Midbrain (tissue), 1 donor: ENCODE measurements at regions not wholly inside any gene's neighbourhood (a gene's known extent, or its start where the extent isn't known, plus 50 kb on each side); places are given as distances from the start of the nearest gene placed in this dataset.
"Not testable (repeated sequence)": the region's sequence is repeated elsewhere in the genome, so short reads cannot be mapped to it uniquely, and the experiment has no call there.

ENCODE experiments used
- DNase-seq: peaks from one replicate; lab custom pipeline; 2025; lab: John Stamatoyannopoulos, UW

DNA sequence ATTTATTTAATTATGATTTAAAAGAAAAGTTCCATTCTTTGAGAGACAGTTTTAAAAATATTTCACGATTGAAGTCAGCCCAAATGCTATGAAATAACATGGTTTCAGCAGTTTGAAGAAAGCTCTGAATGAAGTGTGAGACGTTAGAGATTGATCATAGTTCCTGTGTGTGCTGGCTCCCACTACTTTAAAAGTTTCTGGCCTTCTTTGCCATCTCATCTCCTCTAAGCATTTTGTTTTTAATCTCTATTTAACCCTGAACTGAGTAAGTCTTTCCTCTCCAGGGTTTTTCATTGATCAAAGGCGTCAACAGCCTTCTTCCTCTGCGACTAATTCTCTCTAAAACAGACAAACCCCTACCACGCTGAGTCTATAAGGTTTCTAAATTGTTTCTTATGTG lies 225.3 kb upstream of the B3GALT2 start:
- DNase-seq: no peak

DNA sequence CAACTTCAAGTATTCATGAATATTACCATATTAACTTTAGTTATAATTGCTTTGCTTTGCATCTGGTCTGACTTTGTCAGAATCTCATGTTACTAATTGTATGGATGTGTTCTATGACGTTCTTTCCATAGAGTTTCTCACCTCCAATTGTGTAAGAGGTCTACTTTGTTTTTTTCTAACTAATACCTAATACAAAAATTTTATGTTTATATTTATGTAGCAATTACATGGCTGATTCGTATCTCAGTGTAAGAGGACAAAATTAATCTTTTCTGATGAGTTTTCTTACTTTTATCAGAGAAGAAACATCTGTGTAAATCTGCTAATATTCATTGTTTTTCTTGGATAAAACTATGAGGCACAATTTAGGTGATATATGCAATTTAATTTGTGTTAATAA lies 224.8 kb upstream of the B3GALT2 start:
- DNase-seq: no peak

DNA sequence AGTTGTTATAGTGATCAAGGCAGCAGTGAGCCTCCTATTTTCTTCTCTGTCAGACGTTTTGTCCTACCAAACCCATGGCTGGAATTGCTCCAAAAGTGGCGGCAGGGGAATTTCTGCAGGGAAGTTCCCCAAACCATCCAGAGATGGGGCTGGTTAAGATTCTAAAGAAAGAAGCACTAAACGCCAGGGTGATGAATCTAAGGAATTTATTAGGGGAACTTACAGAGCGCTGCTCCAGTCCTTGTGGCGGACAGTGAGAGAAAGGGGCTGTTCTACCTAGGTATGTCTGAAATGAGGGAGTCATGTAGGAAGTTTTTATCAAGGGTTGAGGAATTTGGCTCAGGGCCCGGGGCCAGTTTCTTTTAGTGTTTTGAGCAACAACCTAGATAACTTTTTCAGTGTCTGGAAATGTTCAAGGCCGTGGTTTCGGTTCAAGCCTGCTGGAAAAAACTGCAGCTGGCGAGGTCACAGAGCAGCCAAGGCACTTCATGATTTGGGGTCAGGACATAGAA lies 222.4 kb upstream of the B3GALT2 start:
- no peak for DNase-seq

DNA sequence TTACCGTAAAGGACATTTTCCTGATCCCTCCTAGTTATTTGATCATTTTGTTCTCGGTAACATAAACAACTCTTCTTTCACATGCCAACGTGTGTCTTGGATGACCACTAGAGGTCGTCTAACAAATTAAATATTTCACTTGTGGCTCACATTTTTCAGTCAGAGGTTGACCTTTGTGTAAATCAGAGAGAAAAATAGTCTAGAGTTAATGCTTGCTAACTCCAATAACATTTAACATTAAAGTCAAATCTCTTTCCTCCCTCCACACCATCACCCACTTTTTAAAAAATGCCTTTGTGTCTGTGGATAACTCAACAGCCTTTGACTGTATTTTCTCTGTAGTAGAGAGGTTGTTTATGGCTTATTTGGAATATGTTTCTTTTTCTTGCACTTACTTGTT lies 220.5 kb upstream of the B3GALT2 start:
- peak; percentile 59 for DNase-seq

DNA sequence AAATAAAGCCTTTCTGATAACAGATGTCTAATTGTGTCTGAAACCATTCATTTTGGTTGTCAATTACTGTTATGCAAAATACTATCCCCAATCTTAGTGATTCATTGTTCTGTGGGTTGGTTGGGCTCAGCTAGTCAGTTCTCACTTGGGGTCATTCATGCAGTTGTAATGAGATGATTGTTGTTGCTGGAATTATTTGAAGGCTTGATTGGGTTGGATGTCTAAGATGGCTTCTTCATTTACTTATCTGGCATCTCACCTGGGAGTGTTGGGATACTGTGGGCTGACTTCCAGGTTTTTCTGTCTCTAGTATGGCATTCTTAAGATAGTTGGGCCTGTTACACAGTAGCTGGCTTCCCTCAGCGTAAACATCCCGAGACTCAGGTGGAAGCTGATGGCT lies 217.8 kb upstream of the B3GALT2 start:
- no peak for DNase-seq

DNA sequence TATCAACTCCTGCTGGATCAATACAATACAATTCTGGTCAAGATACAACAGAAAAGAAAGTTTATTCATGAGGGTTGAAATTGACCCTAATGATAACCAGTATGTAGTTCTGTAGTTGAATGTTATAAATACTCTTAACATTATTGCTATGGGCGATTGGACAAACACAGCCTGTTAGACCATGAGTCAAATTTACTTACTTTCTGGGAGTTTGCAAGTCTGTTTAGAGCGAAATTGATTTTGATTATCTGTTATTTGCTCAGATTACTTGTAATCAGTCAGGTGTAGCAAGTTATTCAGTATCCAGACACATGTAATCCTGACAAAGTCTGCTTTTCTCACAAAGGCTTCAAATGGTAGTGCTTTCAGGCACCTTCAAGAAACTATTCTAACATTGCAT lies 216.6 kb upstream of the B3GALT2 start:
- no peak for DNase-seq

DNA sequence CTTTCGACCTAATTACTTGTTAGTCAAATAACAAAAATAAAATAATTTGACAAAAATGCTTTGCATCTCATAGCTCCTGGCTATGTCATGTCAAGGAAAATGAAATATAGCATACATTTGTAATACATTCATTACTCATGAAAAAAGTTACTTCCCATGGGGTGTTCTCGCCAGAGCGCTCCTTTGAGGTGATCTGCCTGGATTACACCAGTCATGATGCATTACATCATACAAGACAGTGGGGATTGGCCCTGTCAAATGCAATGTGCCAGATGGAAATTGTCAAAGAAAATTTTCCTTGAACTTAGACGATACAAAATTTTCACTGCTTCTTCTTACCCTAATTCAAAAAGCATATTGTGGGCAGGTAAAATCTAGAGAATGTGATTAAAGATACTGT lies 215.6 kb upstream of the B3GALT2 start:
- no peak for DNase-seq

DNA sequence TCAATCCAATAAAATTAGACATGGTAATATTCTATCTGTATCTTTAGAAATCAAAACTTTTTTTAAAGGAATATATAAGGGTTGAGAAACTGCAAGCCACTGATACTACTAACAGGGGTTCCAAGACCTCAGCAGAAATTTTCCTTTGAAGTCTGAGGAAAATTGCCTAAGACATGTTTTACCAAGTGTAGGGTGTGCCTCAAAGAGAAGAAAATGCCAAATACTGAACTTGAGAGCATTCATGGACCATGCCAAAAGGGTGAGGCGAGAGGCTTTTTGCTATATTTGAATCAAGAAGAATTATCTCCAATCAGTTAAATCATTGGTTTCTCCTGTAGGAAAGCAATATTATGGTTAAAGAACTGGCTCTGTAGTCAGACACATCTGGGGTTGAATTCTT lies 207.9 kb upstream of the B3GALT2 start:
- no peak for DNase-seq

DNA sequence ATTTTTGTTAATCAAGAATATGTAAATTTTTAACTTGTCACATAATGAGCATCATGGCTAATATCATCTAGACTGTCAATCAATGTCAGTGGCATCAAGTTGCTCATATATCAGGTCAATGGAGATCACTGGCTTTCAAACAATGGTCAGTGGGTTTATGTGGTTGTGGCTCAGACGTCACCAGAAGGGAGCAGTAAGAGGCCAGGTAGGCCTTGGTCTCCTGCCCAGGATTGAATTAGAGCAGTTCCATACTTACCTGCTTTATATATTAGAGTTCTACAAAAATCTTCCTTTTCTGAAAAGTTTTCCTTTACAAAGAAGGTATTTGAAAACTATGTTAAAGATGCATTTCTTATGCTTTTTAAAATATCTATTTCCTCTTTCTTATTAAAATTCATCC lies 206.3 kb upstream of the B3GALT2 start:
- no peak for DNase-seq

DNA sequence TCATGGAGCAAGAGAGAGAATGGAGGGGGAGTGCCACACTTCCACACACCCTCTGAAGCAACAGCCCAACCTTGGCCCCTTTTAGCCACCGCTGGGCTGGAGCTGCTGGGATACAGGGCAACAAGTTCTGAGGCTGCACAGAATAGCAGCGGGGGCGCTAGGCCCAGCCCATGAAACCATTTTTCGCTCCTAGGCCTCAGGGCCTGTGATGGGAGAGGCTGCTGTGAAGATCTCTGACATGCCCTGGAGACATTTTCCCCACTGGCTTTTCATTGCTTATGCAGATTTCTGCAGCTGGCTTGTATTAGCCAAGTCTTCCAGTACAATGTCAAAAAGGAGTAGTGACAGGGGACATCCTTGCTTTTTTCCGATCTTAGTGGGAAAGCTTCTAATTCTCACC lies 202.3 kb upstream of the B3GALT2 start:
- no peak for DNase-seq

DNA sequence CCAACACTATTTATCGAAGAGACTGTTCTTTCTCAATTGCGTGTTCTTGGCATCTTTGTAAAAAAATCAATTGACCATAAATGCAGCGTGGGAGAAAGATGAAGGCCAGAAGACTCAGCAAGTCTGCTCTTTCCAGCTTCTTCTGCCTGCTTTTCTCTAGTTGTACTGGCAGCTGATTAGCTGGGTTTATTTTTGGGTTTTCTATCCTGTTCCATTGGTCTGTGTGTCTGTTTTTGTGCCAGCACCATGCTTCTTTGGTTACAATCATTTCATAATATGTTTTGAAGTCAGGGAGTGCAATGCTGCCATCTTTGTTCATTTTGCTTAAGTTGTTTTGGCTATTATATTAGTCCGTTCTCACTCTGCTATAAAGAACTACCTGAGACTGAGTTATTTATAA lies 201.8 kb upstream of the B3GALT2 start:
- DNase-seq: no peak

DNA sequence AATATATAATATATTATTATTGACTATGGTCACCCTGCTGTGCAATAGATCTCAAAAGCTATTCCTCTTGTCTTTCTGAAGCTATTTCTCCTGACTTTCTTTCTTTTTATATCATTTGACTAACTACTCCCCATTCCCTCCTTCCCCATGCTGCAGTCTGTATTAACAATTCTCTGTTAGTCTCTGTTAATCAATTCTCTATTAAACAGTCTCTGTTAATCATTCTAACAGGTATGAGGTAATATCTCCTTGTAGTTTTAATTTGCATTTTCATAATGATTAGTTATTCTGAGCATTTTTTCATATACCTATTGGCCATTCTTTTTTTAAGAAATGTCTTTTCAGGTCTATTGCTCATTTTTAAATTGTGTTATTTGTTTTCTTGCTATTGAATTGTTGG lies 201.0 kb upstream of the B3GALT2 start:
- no peak for DNase-seq

DNA sequence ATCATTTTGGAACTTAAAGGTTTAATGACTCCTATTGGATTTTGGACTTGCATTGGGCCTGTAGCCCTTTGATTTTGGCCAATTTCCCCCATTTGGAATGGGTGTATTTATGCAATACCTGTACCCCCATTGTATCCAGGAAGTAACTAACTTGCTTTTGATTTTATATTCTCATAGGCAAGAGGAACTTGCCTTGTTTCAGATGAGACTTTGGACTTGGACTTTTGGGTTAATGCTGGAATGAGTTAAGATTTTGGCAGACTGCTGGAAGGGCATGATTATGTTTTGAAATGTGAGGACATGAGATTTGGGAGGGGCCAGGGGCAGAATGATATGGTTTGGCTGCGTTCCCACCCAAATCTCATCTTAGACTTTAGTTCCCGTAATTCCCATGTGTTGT lies 192.0 kb upstream of the B3GALT2 start:
- not testable (repeated sequence) for DNase-seq

DNA sequence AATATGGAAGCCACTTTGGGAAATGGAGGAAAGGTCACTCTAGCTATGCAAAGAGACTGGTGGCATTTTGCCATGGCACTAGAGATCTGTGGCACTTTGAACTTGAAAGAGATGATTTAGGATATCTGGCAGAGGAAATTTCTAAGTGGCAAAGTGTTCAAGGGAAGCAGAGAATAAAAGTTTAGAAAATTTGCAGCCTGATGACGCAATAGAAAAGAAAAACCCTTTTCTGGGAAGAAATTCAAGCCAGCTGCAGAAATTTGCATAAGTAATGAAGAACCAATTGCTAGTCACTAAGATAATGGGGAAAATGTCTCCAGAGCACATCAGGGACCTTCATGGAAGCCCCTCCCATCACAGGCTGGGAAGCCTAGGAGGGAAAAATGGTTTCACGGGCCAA lies 191.1 kb upstream of the B3GALT2 start:
- DNase-seq: no peak

DNA sequence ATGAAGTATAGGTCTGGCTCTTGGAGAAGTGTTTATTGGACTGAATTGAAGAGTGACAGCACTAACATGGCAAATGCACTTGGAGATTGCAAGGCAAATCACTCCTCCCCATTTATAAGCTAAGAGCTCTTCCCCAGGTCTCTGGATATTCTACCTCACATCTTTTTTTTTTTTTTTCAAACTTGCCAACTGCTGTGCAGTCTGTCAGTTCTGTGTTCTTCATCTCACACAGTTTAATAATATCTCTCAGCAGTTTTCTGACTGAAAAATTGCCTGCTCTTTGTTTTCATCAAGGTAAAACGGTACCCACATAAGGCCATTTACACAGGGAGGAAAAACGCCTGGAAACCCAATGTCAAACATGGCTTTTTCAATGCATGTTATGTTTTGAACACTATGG lies 186.1 kb upstream of the B3GALT2 start:
- DNase-seq: no peak

DNA sequence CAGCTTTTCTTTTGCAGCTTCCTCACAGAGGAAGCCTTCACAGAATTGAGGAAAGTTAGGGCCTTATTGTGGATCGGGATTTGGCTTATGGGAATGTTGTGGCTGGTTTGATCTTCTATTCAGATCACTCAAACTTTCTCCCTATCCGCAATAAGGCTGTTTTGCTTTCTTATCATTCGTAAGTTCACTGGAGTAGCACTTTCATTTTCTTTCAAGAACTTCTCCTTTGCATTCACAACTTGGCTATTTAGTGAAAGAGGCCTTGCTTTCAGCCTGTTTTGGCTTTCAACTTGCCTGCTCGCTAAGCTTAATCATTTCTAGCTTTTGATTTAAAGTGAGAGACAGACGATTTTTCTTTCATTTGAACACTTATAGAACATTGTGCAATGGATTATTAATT lies 181.9 kb upstream of the B3GALT2 start:
- DNase-seq: no peak

DNA sequence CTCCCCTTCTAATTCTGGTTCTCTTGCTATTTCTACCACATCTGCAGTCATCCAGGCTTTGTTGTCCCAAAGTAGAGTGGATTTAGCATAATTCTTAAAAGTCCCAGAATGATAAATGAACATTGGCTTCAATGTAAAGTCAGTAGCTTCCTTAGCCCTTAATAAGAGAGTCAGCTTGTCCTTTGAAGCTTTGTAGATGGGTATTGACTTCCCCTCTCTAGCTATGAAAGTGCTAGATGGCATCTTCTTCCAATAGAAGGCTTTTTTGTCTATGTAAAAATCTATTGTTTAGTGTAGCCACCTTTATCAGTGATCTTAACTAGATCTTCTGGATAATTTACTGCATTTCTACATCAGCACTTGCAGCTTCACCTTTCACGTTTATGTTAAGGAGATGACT lies 181.4 kb upstream of the B3GALT2 start:
- no peak for DNase-seq

DNA sequence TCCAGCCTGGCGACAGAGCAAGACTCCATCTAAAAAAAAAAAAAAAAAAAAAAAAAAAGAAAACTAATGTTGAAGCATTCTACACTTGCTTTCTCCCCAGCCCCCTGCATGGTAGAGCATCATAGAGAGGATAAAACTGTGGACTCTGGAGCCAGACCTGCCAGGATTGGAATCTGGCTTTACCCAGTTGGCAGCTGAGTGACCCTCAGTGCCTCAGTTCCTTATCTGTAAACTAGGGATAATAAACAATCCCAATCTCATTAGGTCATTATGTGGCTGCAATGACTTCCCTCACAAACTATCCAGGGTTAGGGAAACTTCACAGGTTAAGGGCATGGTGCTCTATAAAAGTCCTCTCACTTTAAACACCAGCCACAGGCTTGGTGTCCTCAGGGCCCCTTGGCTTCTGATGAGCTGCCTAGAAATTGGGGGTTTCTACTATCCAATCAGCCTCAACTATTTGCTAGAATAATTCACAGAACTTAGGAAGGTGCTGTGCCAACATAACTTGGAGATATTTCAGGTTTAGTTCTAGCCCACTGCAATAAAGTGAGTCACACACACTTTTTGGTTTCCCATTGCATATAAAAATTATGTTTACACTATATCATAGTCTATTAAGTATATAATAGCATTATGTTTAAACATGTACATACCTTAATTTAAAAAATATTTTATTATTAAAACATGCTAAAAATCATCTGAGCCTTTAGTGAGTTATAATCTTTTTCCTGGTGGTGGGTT lies 180.5 kb upstream of the B3GALT2 start:
- DNase-seq: no peak

DNA sequence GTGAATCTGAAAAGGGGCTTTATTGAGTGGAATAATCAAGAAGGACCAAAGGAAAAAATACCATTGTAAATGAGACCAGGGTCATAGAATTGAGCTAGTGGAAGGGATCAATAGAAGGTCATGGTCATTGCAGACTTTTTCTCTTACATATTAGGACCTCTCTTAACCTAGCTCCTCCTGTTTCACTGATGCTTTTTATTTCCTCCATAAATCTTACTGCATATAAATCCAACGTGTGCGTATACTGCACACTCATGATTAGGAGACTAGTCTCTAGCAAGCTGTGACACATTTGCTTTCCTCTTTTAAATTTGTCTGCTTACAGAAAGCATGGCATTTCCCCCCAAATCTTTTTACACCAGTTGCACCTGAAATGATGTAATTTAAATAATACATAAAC lies 179.6 kb upstream of the B3GALT2 start:
- no peak for DNase-seq

DNA sequence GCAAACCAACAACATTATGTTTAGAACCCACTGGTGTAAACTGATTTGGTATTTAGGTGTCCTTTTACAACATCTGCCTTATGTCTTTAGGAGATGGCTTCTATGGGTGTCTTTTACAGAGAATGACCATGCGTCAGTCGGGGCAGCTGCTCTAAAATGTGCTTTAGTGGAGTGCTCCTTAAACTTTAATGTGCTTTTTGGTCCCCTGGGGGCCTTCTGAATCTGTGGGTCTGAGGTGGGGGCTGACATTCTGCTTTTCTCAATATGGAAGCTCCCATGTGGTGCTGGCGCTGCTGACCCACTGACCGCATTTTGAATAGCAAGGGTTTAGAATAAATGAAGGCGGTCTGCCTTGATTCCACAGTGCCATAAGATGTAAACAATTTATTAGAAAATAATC lies 173.2 kb upstream of the B3GALT2 start:
- no peak for DNase-seq

DNA sequence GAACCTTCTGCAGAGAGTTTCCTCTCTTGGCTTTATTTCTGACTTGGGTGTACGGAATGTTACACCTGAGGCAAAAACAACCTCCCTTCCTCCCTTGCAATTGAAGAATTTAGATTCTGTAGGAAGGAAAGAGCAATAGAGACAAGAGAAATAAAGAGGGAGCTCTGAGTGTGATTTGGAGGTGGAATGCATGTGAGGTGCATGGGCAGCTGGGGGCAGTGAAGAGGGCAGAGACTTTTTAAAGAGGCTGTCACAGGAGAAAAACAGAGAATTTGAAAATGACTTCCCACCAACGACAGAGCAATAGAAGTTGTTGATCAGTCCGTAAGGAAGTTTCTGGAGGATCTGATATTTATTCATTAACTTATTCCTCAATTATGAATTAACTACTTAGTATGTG lies 172.0 kb upstream of the B3GALT2 start:
- DNase-seq: no peak

DNA sequence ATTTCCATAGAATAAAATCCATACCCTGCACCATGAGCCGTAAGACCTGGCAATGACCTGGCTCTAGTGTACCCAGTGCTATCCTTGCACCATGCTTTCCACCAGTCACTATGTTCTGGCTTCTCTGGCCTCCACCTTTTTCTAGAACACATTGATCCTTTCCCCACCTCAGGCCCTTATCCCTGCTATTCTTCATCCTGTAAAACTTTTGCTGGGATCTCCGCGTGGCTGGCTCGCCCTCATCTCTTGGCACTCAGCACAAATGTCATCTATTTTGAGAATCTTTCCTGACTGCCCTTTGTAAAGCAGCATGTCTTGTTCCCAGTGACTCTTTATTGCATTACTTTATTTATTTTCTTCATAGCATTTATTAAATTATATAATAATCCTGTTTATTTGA lies 169.8 kb upstream of the B3GALT2 start:
- DNase-seq: no peak

DNA sequence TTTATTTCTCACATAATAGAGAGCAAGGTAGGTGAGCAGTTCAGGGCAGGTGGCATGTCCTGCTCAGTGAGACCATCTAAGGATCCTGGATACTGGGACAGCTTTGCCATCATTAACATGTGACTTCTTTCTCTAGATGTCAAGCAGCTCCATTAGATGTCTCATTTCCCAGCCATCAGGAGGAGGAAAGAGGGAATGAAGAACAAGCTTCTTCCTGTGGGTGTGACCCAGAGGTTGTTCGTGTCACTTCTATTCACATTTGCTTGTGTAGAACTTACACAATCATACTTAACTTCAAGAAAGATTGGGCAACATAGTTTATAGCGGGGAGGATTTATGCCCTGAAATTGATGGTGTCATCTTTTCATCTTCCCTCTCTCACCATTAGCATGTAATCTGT lies 169.2 kb upstream of the B3GALT2 start:
- no peak for DNase-seq

DNA sequence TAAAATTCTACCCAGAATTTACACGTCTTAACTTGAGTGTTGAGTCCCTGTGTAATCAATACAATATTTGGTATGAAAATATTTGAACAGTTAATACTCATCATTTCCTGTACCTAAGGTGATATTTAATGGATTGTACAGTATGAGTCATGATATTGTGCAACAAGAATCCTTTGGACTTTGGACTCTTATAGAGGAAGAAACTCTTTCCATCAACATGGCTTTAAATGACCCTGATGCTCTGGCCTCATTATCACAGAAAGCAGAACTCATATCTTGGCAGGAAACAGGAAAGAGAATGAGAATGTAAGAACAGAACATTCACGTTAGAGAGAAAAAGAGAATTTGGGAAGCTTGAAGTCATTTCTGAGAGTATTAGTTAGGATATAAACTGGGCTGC lies 168.8 kb upstream of the B3GALT2 start:
- DNase-seq: no peak
